ENCODE measurements at regions not wholly inside any gene's neighbourhood (a gene's known extent, or its start where the extent isn't known, plus 50 kb on each side); places are given as distances from the start of the nearest gene placed in this dataset.

GRCh38 chr7:137172105-137172590, 171.4 kb downstream of the PTN start:
- no peaks in the 10 kb centered on the region for H3K36me3 Mint-ChIP-seq
- H3K27me3 Mint-ChIP-seq: no peaks in the 10 kb centered on the region
- H3K4me3 Mint-ChIP-seq: no peak overlapping the region
- CTCF ChIA-PET: no interaction called here
- ATAC-seq: no peak
- DNase-seq: no peak
- H3K4me1 Mint-ChIP-seq: no peaks in the 10 kb centered on the region
- H3K27ac Mint-ChIP-seq: no peak overlapping the region
- peaks cover 2% of the 10 kb centered on the region for H3K9me3 Mint-ChIP-seq (ENCODE audit: low read depth)

- CTCF ChIA-PET: no interaction called here
- no peak overlapping the region for H3K27ac Mint-ChIP-seq
- H3K27me3 Mint-ChIP-seq: no peaks in the 10 kb centered on the region
- ATAC-seq: no peak
- H3K4me1 Mint-ChIP-seq: no peaks in the 10 kb centered on the region
- DNase-seq: no peak
- no peaks in the 10 kb centered on the region for H3K36me3 Mint-ChIP-seq
- H3K9me3 Mint-ChIP-seq (ENCODE audit: low read depth): peaks cover 4% of the 10 kb centered on the region
- no peak overlapping the region for H3K4me3 Mint-ChIP-seq
These were observed 174.2 kb downstream of the PTN start for GRCh38 chr7:137169282-137169698.

GRCh38 chr7:137167609-137168008, 175.9 kb downstream of the PTN start:
- H3K27ac Mint-ChIP-seq: no peak overlapping the region
- no peak for DNase-seq
- H3K4me3 Mint-ChIP-seq: no peak overlapping the region
- H3K9me3 Mint-ChIP-seq (ENCODE audit: low read depth): peaks cover 2% of the 10 kb centered on the region
- H3K4me1 Mint-ChIP-seq: no peaks in the 10 kb centered on the region
- no peak for ATAC-seq
- H3K27me3 Mint-ChIP-seq: no peaks in the 10 kb centered on the region
- no peaks in the 10 kb centered on the region for H3K36me3 Mint-ChIP-seq
- CTCF ChIA-PET: no interaction called here

- Mint-ChIP-seq H3K9me3 (ENCODE audit: low read depth) (peaks cover 2% of the 10 kb centered on the region), H3K27me3 (no peaks in the 10 kb centered on the region), H3K36me3 (no peaks in the 10 kb centered on the region), H3K4me3 (no peak overlapping the region), H3K4me1 (no peaks in the 10 kb centered on the region), H3K27ac (no peak overlapping the region)
- ATAC-seq: no peak
- no peak for DNase-seq
- CTCF ChIA-PET: no interaction called here
These were observed 177.2 kb downstream of the PTN start for GRCh38 chr7:137166363-137166762.

- no peaks in the 10 kb centered on the region for H3K36me3 Mint-ChIP-seq
- H3K9me3 Mint-ChIP-seq (ENCODE audit: low read depth): peaks cover 4% of the 10 kb centered on the region
- CTCF ChIA-PET: no interaction called here
- no peaks in the 10 kb centered on the region for H3K4me1 Mint-ChIP-seq
- no peaks in the 10 kb centered on the region for H3K27me3 Mint-ChIP-seq
- H3K4me3 Mint-ChIP-seq: no peak overlapping the region
- DNase-seq (no peak), ATAC-seq (no peak)
- H3K27ac Mint-ChIP-seq: no peak overlapping the region
These were observed 177.7 kb downstream of the PTN start for GRCh38 chr7:137165786-137166185.

- Mint-ChIP-seq H3K27ac (no peak overlapping the region), H3K4me1 (no peaks in the 10 kb centered on the region), H3K27me3 (no peaks in the 10 kb centered on the region), H3K9me3 (ENCODE audit: low read depth) (peaks cover 4% of the 10 kb centered on the region), H3K4me3 (no peak overlapping the region), H3K36me3 (no peaks in the 10 kb centered on the region)
- CTCF ChIA-PET: no interaction called here
- ATAC-seq: no peak
- DNase-seq: no peak
These were observed 178.3 kb downstream of the PTN start for GRCh38 chr7:137165241-137165640.

GRCh38 chr7:137164251-137164650, 179.3 kb downstream of the PTN start:
- ATAC-seq (no peak), DNase-seq (no peak)
- H3K4me3 Mint-ChIP-seq: no peak overlapping the region
- peaks cover 5% of the 10 kb centered on the region for H3K9me3 Mint-ChIP-seq (ENCODE audit: low read depth)
- no peaks in the 10 kb centered on the region for H3K36me3 Mint-ChIP-seq
- H3K4me1 Mint-ChIP-seq: no peaks in the 10 kb centered on the region
- CTCF ChIA-PET: no interaction called here
- no peak overlapping the region for H3K27ac Mint-ChIP-seq
- no peaks in the 10 kb centered on the region for H3K27me3 Mint-ChIP-seq

GRCh38 chr7:137160236-137160635, 183.3 kb downstream of the PTN start:
- DNase-seq (no peak), ATAC-seq (no peak)
- no peaks in the 10 kb centered on the region for H3K27me3 Mint-ChIP-seq
- H3K9me3 Mint-ChIP-seq (ENCODE audit: low read depth): peaks cover 5% of the 10 kb centered on the region
- no peaks in the 10 kb centered on the region for H3K36me3 Mint-ChIP-seq
- no peak overlapping the region for H3K4me3 Mint-ChIP-seq
- H3K4me1 Mint-ChIP-seq: no peaks in the 10 kb centered on the region
- no peak overlapping the region for H3K27ac Mint-ChIP-seq
- CTCF ChIA-PET: no interaction called here

GRCh38 chr7:137157256-137157655, 186.3 kb downstream of the PTN start:
- CTCF ChIA-PET: no interaction called here
- H3K27me3 Mint-ChIP-seq: no peaks in the 10 kb centered on the region
- DNase-seq: no peak

GRCh38 chr7:137151690-137152052, 191.9 kb downstream of the PTN start:
- H3K27ac Mint-ChIP-seq: no peak overlapping the region
- no peak for DNase-seq
- peaks cover 3% of the 10 kb centered on the region for H3K9me3 Mint-ChIP-seq (ENCODE audit: low read depth)
- H3K27me3 Mint-ChIP-seq: no peaks in the 10 kb centered on the region
- CTCF ChIA-PET: no interaction called here
- H3K4me3 Mint-ChIP-seq: no peak overlapping the region
- H3K4me1 Mint-ChIP-seq: no peaks in the 10 kb centered on the region
- no peak for ATAC-seq
- no peaks in the 10 kb centered on the region for H3K36me3 Mint-ChIP-seq

More at GRCh38 chr7:137157256-137157655, 186.3 kb downstream of the PTN start:
- H3K9me3 Mint-ChIP-seq (ENCODE audit: low read depth): peaks cover 4% of the 10 kb centered on the region
- H3K27ac Mint-ChIP-seq: no peak overlapping the region
- H3K4me3 Mint-ChIP-seq: no peak overlapping the region
- H3K4me1 Mint-ChIP-seq: no peaks in the 10 kb centered on the region
- no peak for ATAC-seq
- no peaks in the 10 kb centered on the region for H3K36me3 Mint-ChIP-seq

- ATAC-seq (no peak), DNase-seq (no peak)
- Mint-ChIP-seq H3K4me1 (no peaks in the 10 kb centered on the region), H3K27ac (no peak overlapping the region), H3K4me3 (no peak overlapping the region), H3K9me3 (ENCODE audit: low read depth) (peaks cover 3% of the 10 kb centered on the region), H3K36me3 (no peaks in the 10 kb centered on the region), H3K27me3 (no peaks in the 10 kb centered on the region)
- CTCF ChIA-PET: no interaction called here
These were observed 192.4 kb downstream of the PTN start for GRCh38 chr7:137151041-137151689.

GRCh38 chr7:137147338-137147720, 196.2 kb downstream of the PTN start:
- Mint-ChIP-seq H3K27me3 (no peaks in the 10 kb centered on the region), H3K4me3 (no peak overlapping the region), H3K27ac (no peak overlapping the region), H3K4me1 (no peaks in the 10 kb centered on the region), H3K36me3 (no peaks in the 10 kb centered on the region), H3K9me3 (ENCODE audit: low read depth) (peaks cover 3% of the 10 kb centered on the region)
- ATAC-seq: no peak
- CTCF ChIA-PET: no interaction called here
- no peak for DNase-seq

- no peaks in the 10 kb centered on the region for H3K4me1 Mint-ChIP-seq
- ATAC-seq (no peak), DNase-seq (no peak)
- peaks cover 3% of the 10 kb centered on the region for H3K9me3 Mint-ChIP-seq (ENCODE audit: low read depth)
- no peak overlapping the region for H3K4me3 Mint-ChIP-seq
- no peaks in the 10 kb centered on the region for H3K27me3 Mint-ChIP-seq
- CTCF ChIA-PET: no interaction called here
- H3K27ac Mint-ChIP-seq: no peak overlapping the region
- H3K36me3 Mint-ChIP-seq: no peaks in the 10 kb centered on the region
These were observed 196.8 kb downstream of the PTN start for GRCh38 chr7:137146552-137147337.

GRCh38 chr7:137146012-137146455, 197.5 kb downstream of the PTN start:
- Mint-ChIP-seq H3K27ac (no peak overlapping the region), H3K27me3 (no peaks in the 10 kb centered on the region), H3K36me3 (no peaks in the 10 kb centered on the region), H3K4me1 (no peaks in the 10 kb centered on the region), H3K9me3 (ENCODE audit: low read depth) (peaks cover 3% of the 10 kb centered on the region), H3K4me3 (no peak overlapping the region)
- no peak for DNase-seq
- no peak for ATAC-seq
- CTCF ChIA-PET: interaction anchor here (0.5 kb wide), 1 partner anchor 466 kb away, joined by 3 read pairs; no protein-coding TSS in a partner anchor

Data from activated CD8-positive, alpha-beta memory T cell treated with anti-CD3 and anti-CD28 coated beads, Interleukin-2, amount 10 ng/mL, durations not matched to agents 7 days and 5 days (primary cell).